CD14-positive monocyte (primary cell): ENCODE measurements at regions not wholly inside any gene's neighbourhood (a gene's known extent, or its start where the extent isn't known, plus 50 kb on each side); places are given as distances from the start of the nearest gene placed in this dataset.

Experiments
- DNase-seq, 3 donors: peaks; one replicate each; pipeline ENCODE4 v3.0.0-alpha.2; 2011 to 2022
- H2AFZ ChIP-seq: 2 replicates; pipeline ENCODE4 v1.6.0; 2012; ENCODE audit warnings: mild to moderate bottlenecking, low read depth, low read length, inconsistent platforms; ENCODE audit not compliant: insufficient read depth, poor library complexity, severe bottlenecking
- H3K27ac ChIP-seq, 2 donors: 1 replicate in 1 of 2; 2 replicates in 1 of 2; pipeline ENCODE4 v1.5.1; 2012 to 2013; ENCODE audit warnings: low read length in 2 of 2, control low read depth in 1 of 2, inconsistent platforms in 1 of 2, low read depth in 1 of 2, mild to moderate bottlenecking in 1 of 2
- H3K27me3 ChIP-seq, 2 donors: one replicate each; pipeline versions ENCODE4 v1.6.0 to v1.6.1; 2011 to 2013; ENCODE audit warnings: low read length in 2 of 2; ENCODE audit not compliant: control insufficient read depth in 2 of 2, insufficient read depth in 2 of 2
- H3K36me3 ChIP-seq, 2 donors: replicated peaks in 1 of 2; 1 replicate in 1 of 2; 2 replicates in 1 of 2; pipeline versions ENCODE4 v1.5.1 to v1.6.1; 2012 to 2013; ENCODE audit warnings: low read length in 2 of 2, control low read depth in 1 of 2, inconsistent platforms in 1 of 2, mild to moderate bottlenecking in 1 of 2; ENCODE audit not compliant: insufficient read depth in 2 of 2, control insufficient read depth in 1 of 2
- H3K4me1 ChIP-seq, 2 donors: 1 replicate in 1 of 2; 2 replicates in 1 of 2; pipeline versions ENCODE4 v1.5.1 to v1.6.1; 2012 to 2013; ENCODE audit warnings: low read length in 2 of 2, control low read depth in 1 of 2, inconsistent platforms in 1 of 2, mild to moderate bottlenecking in 1 of 2, moderate library complexity in 1 of 2; ENCODE audit not compliant: insufficient read depth in 2 of 2, control insufficient read depth in 1 of 2
- H3K4me2 ChIP-seq: replicated peaks from 2 replicates; pipeline ENCODE3; 2012; ENCODE audit warnings: low read length, moderate library complexity, mild to moderate bottlenecking; ENCODE audit not compliant: poor library complexity, severe bottlenecking; ENCODE audit errors: extremely low read depth
- H3K4me3 ChIP-seq, 3 experiments: fragments of 200-600 bp in 1 of 3; sonication (generic) in 1 of 3; replicated peaks in 1 of 3; 1 replicate in 2 of 3; 2 replicates in 1 of 3; pipeline ENCODE4 v1.5.1; 2011 to 2013; ENCODE audit warnings: low read length in 3 of 3, mild to moderate bottlenecking in 3 of 3, control low read depth in 2 of 3, low read depth in 2 of 3, inconsistent platforms in 1 of 3, moderate library complexity in 1 of 3
- H3K79me2 ChIP-seq: 2 replicates; pipeline ENCODE4 v1.6.0; 2012; ENCODE audit warnings: mild to moderate bottlenecking, control low read depth, inconsistent platforms, low read length, moderate library complexity; ENCODE audit not compliant: insufficient read depth
- H3K9ac ChIP-seq: 2 replicates; pipeline ENCODE4 v1.6.0; 2017; ENCODE audit warnings: low read length, mild to moderate bottlenecking; ENCODE audit not compliant: insufficient read depth, poor library complexity, severe bottlenecking
- H3K9me3 ChIP-seq, 2 donors: replicated peaks in 1 of 2; 1 replicate in 1 of 2; 2 replicates in 1 of 2; pipeline versions ENCODE4 v1.5.1 to v1.6.1; 2012 to 2013; ENCODE audit warnings: low read length in 2 of 2, control low read depth in 1 of 2; ENCODE audit not compliant: control insufficient read depth in 1 of 2, insufficient read depth in 1 of 2
- H4K20me1 ChIP-seq: 2 replicates; pipeline ENCODE4 v1.6.0; 2012; ENCODE audit warnings: mild to moderate bottlenecking, low read length, control low read depth, moderate library complexity; ENCODE audit not compliant: insufficient read depth
- H3K27ac Mint-ChIP-seq, 7 donors: one replicate each; pipeline ENCODE4 v1.8.0; 2020; ENCODE audit warnings: mild to moderate bottlenecking in 7 of 7, mixed read lengths in 7 of 7, moderate library complexity in 6 of 7, inconsistent platforms in 2 of 7
- H3K27me3 Mint-ChIP-seq, 3 donors: one replicate each; pipeline ENCODE4 v1.8.0; 2021 to 2022; ENCODE audit warnings: low read depth in 3 of 3, mild to moderate bottlenecking in 3 of 3, mixed read lengths in 3 of 3, moderate library complexity in 3 of 3, inconsistent platforms in 1 of 3
- H3K36me3 Mint-ChIP-seq, 2 donors: one replicate each; pipeline ENCODE4 v1.8.0; 2020; ENCODE audit warnings: mixed read lengths in 2 of 2, inconsistent platforms in 1 of 2, mild to moderate bottlenecking in 1 of 2
- H3K4me1 Mint-ChIP-seq: one replicate; pipeline ENCODE4 v1.8.0; 2020; ENCODE audit warnings: mild to moderate bottlenecking, mixed read lengths
- H3K4me3 Mint-ChIP-seq, 2 donors: one replicate each; pipeline ENCODE4 v1.8.0; 2020; ENCODE audit warnings: mild to moderate bottlenecking in 2 of 2, mixed read lengths in 2 of 2, moderate library complexity in 1 of 2
- H3K9me3 Mint-ChIP-seq, 7 donors: one replicate each; pipeline ENCODE4 v1.8.0; 2020 to 2022; ENCODE audit warnings: mixed read lengths in 7 of 7, mild to moderate bottlenecking in 6 of 7, moderate library complexity in 6 of 7, inconsistent platforms in 2 of 7
- whole genome bisulfite sequencing: methylation state at CpG from one replicate; pipeline ENCODE4 v1.1.5; 2013; ENCODE audit warnings: missing lambda C conversion rate; ENCODE audit not compliant: insufficient coverage; 5-methylcytosine and 5-hydroxymethylcytosine counted together
- intact Hi-C, 2 donors: fragments of 100-400 bp; cut with micrococcal nuclease; formaldehyde crosslinking; loops; one replicate each; pipeline versions ENCODE4 v1.15.0 to v1.15.1; 2023
- TF ChIP-seq, protein P1 (sequence below): fragments of 200-600 bp; IDR thresholded peaks from one replicate; pipeline ENCODE4 v1.8.0; 2022; ENCODE audit warnings: antibody characterized with exemption, mild to moderate bottlenecking

GRCh38 chr3:22728406-22728805, 474.7 kb upstream of the UBE2E2 start:
- H4K20me1 ChIP-seq: no peaks in the 10 kb centered on the region
- H3K27ac ChIP-seq: no peak overlapping the region
- H3K4me1 Mint-ChIP-seq: peaks cover 4% of the 10 kb centered on the region
- H3K36me3 ChIP-seq: no peaks in the 10 kb centered on the region
- no peak overlapping the region for H3K4me2 ChIP-seq
- H3K9ac ChIP-seq: no peak overlapping the region
- no peak overlapping the region for H3K4me3 Mint-ChIP-seq
- no peaks in the 10 kb centered on the region for H3K9me3 ChIP-seq
- TF ChIP-seq, protein P1, sequence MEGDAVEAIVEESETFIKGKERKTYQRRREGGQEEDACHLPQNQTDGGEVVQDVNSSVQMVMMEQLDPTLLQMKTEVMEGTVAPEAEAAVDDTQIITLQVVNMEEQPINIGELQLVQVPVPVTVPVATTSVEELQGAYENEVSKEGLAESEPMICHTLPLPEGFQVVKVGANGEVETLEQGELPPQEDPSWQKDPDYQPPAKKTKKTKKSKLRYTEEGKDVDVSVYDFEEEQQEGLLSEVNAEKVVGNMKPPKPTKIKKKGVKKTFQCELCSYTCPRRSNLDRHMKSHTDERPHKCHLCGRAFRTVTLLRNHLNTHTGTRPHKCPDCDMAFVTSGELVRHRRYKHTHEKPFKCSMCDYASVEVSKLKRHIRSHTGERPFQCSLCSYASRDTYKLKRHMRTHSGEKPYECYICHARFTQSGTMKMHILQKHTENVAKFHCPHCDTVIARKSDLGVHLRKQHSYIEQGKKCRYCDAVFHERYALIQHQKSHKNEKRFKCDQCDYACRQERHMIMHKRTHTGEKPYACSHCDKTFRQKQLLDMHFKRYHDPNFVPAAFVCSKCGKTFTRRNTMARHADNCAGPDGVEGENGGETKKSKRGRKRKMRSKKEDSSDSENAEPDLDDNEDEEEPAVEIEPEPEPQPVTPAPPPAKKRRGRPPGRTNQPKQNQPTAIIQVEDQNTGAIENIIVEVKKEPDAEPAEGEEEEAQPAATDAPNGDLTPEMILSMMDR: no peak
- no peaks in the 10 kb centered on the region for H3K4me1 ChIP-seq
- no peaks in the 10 kb centered on the region for H3K27me3 ChIP-seq
- no peak overlapping the region for H3K4me3 ChIP-seq
- no peaks in the 10 kb centered on the region for H3K36me3 Mint-ChIP-seq
- no peak for DNase-seq
- 0% methylated on average over 1 of the region's 1 CpG for WGBS
- no peak overlapping the region for H2AFZ ChIP-seq
- H3K27me3 Mint-ChIP-seq: peaks cover 1 to 5% (median 2%) of the 10 kb centered on the region in 3 donors
- no peaks in the 10 kb centered on the region for H3K79me2 ChIP-seq
- H3K27ac Mint-ChIP-seq: peak overlapping the region in 1 of 7 donors; percentile 5
- intact Hi-C loops: no loop called here
- no peaks in the 10 kb centered on the region for H3K9me3 Mint-ChIP-seq

GRCh38 chr3:22729212-22729611, 473.9 kb upstream of the UBE2E2 start:
- H3K4me3 ChIP-seq: no peak overlapping the region
- no peaks in the 10 kb centered on the region for H3K9me3 Mint-ChIP-seq
- H3K27me3 ChIP-seq: no peaks in the 10 kb centered on the region
- no peak overlapping the region for H3K9ac ChIP-seq
- no peaks in the 10 kb centered on the region for H3K36me3 ChIP-seq
- H4K20me1 ChIP-seq: no peaks in the 10 kb centered on the region
- H3K4me3 Mint-ChIP-seq: no peak overlapping the region
- no peak overlapping the region for H3K4me2 ChIP-seq
- H2AFZ ChIP-seq: no peak overlapping the region
- DNase-seq: no peak
- H3K27ac ChIP-seq: no peak overlapping the region
- TF ChIP-seq, protein P1: no peak
- no peaks in the 10 kb centered on the region for H3K9me3 ChIP-seq
- 98% methylated on average over 5 of the region's 5 CpGs for WGBS
- peaks cover 1 to 5% (median 2%) of the 10 kb centered on the region in 3 donors for H3K27me3 Mint-ChIP-seq
- no peak overlapping the region for H3K27ac Mint-ChIP-seq
- H3K79me2 ChIP-seq: no peaks in the 10 kb centered on the region
- peaks cover under 1 to 4% of the 10 kb centered on the region in 2 donors for H3K4me1 ChIP-seq
- intact Hi-C loops: no loop called here
- H3K36me3 Mint-ChIP-seq: no peaks in the 10 kb centered on the region
- H3K4me1 Mint-ChIP-seq: peaks cover 9% of the 10 kb centered on the region
